Type B pancreatic cell (in vitro differentiated cells): ENCODE measurements at regions not wholly inside any gene's neighbourhood (a gene's known extent, or its start where the extent isn't known, plus 50 kb on each side); places are given as distances from the start of the nearest gene placed in this dataset.

Experiments used
- DNase-seq: peaks from one replicate; pipeline ENCODE4 v3.0.0; 2021; ENCODE audit warnings: mixed read lengths; ENCODE audit not compliant: unreplicated experiment; ENCODE audit errors: extremely low spot score
- H3K27ac Mint-ChIP-seq: 2 replicates; pipeline ENCODE4 v1.8.0; 2021; ENCODE audit warnings: mild to moderate bottlenecking, mixed read lengths
- H3K27me3 Mint-ChIP-seq: 2 replicates; pipeline ENCODE4 v1.8.0; 2021; ENCODE audit warnings: mixed read lengths
- H3K36me3 Mint-ChIP-seq: 2 replicates; pipeline ENCODE4 v1.8.0; 2021; ENCODE audit warnings: mixed read lengths
- H3K4me1 Mint-ChIP-seq: one replicate; pipeline ENCODE4 v1.8.0; 2021; ENCODE audit warnings: mixed read lengths; ENCODE audit not compliant: unreplicated experiment
- H3K4me3 Mint-ChIP-seq: 2 replicates; pipeline ENCODE4 v1.8.0; 2021; ENCODE audit warnings: mild to moderate bottlenecking, mixed read lengths
- H3K9me3 Mint-ChIP-seq: 2 replicates; pipeline ENCODE4 v1.8.0; 2021; ENCODE audit warnings: mixed read lengths
- TF ChIP-seq, protein P1 (sequence below): fragments of 200-600 bp; sonication (generic); conservative IDR thresholded peaks from 2 replicates; pipeline ENCODE4 v1.5.0; 2021; ENCODE audit warnings: antibody characterized with exemption, mild to moderate bottlenecking

DNA sequence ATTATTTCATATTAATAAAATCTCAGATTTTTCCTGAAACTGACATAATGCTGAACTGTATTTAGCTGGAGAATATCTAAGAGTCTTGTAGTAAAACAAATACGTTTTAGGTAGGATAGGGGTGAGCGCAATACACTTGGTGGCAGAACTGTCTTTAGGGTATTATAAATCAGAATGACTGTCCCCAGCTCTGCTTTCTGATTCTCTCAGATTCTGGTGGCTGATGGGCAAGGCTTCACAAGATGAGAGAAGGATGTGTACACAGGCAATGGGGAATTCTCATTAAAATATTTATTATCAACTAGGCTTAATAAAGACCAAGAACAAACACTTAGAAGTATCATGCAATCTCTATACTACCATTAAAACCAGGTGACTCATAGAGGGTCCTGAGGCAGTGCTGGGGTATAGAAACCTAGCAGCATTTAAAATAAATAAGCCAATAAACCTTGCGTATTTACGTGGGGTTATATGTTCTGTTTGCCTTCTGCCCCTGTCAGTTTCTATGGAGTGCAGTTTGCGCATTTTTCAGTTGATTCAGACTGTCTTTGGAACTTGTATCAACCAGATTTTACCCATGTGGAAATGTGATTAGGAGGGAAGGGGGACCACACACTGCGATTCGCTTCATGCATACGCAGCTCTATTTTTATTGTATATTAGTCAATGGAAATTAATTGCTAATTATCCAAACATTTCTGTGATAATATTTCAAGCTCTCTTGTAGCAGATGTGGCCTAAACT, 1150.7 kb upstream of the WWC1 start:
- Mint-ChIP-seq H3K4me3 (no peak overlapping the region), H3K36me3 (no peaks in the 10 kb centered on the region), H3K9me3 (peaks cover 11% of the 10 kb centered on the region), H3K27ac (no peak overlapping the region), H3K27me3 (no peaks in the 10 kb centered on the region), H3K4me1 (no peaks in the 10 kb centered on the region)
- no peak for DNase-seq
- TF ChIP-seq, protein P1, sequence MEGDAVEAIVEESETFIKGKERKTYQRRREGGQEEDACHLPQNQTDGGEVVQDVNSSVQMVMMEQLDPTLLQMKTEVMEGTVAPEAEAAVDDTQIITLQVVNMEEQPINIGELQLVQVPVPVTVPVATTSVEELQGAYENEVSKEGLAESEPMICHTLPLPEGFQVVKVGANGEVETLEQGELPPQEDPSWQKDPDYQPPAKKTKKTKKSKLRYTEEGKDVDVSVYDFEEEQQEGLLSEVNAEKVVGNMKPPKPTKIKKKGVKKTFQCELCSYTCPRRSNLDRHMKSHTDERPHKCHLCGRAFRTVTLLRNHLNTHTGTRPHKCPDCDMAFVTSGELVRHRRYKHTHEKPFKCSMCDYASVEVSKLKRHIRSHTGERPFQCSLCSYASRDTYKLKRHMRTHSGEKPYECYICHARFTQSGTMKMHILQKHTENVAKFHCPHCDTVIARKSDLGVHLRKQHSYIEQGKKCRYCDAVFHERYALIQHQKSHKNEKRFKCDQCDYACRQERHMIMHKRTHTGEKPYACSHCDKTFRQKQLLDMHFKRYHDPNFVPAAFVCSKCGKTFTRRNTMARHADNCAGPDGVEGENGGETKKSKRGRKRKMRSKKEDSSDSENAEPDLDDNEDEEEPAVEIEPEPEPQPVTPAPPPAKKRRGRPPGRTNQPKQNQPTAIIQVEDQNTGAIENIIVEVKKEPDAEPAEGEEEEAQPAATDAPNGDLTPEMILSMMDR: no peak

DNA sequence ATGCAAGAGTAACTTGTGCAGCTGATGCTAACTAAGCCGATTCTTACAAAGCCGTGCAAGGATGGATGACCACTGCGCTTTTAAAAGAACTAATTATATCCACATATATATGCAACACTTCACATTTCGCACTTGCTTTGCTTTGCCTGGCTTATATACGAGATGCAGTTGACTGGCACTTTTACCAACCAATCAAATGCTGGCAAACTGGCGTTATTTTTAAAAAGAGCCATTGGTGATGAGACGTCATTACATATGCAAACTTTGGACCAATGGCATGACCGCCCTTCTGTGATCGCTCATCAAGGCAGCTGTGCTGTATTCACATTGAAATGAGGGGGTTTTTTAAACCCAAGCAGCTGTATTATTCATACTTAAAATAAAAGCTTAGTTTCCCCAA, 1147.7 kb upstream of the WWC1 start:
- no peaks in the 10 kb centered on the region for H3K4me1 Mint-ChIP-seq
- H3K9me3 Mint-ChIP-seq: no peaks in the 10 kb centered on the region
- DNase-seq: no peak

DNA sequence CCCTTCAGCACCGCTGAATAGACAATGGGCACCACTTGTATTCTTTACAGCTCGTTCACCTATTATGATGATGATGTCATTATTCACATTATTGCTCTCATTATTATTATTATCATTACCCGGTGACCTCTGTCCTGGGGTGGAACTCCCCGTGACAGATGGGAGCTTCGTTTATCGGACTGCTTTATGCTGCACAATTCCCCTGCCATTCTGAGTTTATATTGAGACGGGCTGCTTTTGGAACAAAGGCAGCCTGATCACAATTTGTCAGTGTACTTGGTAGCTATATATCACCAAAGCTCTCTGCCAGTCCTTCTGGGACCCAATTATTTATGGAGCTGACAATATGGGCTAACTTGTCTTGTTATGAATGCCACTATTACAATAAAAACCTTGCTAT, 1145.6 kb upstream of the WWC1 start:
- Mint-ChIP-seq H3K36me3 (no peaks in the 10 kb centered on the region), H3K4me3 (no peak overlapping the region), H3K9me3 (no peaks in the 10 kb centered on the region), H3K27me3 (no peaks in the 10 kb centered on the region), H3K27ac (no peak overlapping the region), H3K4me1 (no peaks in the 10 kb centered on the region)
- DNase-seq: no peak
- TF ChIP-seq, protein P1: no peak

More for the DNA sequence above, 1147.7 kb upstream of the WWC1 start:
- TF ChIP-seq, protein P1: no peak
- H3K36me3 Mint-ChIP-seq: no peaks in the 10 kb centered on the region
- no peaks in the 10 kb centered on the region for H3K27me3 Mint-ChIP-seq
- H3K4me3 Mint-ChIP-seq: no peak overlapping the region
- no peak overlapping the region for H3K27ac Mint-ChIP-seq

DNA sequence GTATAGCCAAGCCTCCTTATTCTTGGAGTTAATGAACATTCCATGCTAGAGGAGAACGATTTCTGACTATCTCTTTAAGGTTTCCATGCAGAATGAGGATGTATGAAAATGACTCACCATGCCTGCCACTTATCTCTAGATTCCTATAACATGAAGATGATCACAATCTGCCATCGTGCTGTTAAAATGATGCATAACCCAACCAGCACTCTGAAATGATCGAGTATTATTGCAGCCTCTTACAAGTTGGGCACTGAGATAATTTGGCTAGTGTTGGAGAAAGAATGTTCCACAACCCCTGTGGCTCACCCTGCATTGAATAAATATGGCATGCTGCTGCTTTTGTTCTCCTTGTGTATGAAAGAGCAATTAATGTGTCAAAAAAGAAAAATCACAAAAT, 1143.6 kb upstream of the WWC1 start:
- H3K27ac Mint-ChIP-seq: no peak overlapping the region

DNA sequence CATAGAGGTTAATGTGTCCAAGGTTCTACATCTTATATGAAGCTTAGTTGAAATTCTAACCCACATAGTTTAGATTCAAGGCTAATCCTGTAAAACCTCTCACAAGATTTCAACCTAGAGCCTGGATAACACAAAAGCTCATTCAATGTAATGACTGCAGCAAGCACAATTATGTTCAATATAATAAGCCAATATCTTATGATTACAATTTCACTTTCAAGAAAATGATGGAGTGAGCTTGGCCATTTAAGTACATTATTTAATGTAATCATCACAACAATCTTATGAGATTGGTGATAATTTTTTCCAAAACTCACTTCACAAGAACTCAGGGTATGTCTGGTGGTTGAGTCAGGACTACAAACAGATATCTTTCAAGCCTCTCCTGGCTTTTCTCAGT, 1140.8 kb upstream of the WWC1 start:
- no peaks in the 10 kb centered on the region for H3K27me3 Mint-ChIP-seq
- H3K36me3 Mint-ChIP-seq: no peaks in the 10 kb centered on the region
- H3K4me1 Mint-ChIP-seq: no peaks in the 10 kb centered on the region
- TF ChIP-seq, protein P1: no peak
- no peaks in the 10 kb centered on the region for H3K9me3 Mint-ChIP-seq
- H3K4me3 Mint-ChIP-seq: no peak overlapping the region
- H3K27ac Mint-ChIP-seq: no peak overlapping the region
- DNase-seq: no peak

More for the DNA sequence above, 1143.6 kb upstream of the WWC1 start:
- no peaks in the 10 kb centered on the region for H3K27me3 Mint-ChIP-seq
- no peaks in the 10 kb centered on the region for H3K36me3 Mint-ChIP-seq
- no peak for DNase-seq
- H3K9me3 Mint-ChIP-seq: no peaks in the 10 kb centered on the region
- H3K4me3 Mint-ChIP-seq: no peak overlapping the region
- H3K4me1 Mint-ChIP-seq: no peaks in the 10 kb centered on the region
- TF ChIP-seq, protein P1: no peak

DNA sequence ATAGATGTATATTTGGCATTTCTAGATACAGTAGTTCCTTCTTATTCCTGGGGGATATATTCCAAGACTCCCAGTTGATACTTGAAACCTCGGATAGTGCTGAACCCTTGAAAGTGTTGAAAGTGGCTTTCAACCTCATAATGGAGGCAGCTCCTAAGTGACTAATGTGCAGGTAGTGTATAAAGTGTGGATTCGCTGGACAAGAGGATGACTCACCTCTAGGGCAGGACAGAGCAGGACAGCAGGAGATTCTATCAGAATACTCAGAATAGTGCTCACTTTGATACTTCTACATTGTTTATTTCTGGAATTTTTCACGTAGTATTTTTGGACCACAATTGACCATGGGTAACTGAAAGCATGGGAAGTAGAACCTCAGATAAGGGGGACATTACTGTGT, 1138.9 kb upstream of the WWC1 start:
- Mint-ChIP-seq H3K27ac (no peak overlapping the region), H3K4me3 (no peak overlapping the region), H3K36me3 (no peaks in the 10 kb centered on the region), H3K9me3 (no peaks in the 10 kb centered on the region), H3K4me1 (no peaks in the 10 kb centered on the region), H3K27me3 (no peaks in the 10 kb centered on the region)
- no peak for DNase-seq
- TF ChIP-seq, protein P1: no peak
